ENCODE measurements at regions not wholly inside any gene's neighbourhood (a gene's known extent, or its start where the extent isn't known, plus 50 kb on each side); places are given as distances from the start of the nearest gene placed in this dataset.

DNA sequence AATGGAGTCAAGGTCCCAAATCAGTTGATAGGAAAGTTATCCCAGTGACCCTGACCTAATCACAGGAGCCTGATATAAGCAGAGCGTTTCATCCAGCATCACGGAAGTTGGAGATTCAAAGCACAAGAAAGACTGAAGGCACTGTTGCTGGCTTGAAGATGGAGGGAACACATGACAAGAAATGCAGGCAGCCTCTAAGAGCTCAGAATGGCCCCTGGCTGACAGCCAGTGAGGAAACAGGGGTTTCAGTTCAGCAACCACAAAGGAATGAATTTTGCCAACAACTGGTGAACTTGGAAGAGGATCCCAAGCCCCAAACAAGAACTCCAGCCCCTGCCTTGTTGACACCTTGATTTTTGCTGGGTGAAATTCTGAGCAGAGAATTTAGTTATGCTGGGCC, 778.5 kb downstream of the MAFB start:
- Mint-ChIP-seq H3K27ac (no peak overlapping the region), H3K9me3 (no peaks in the 10 kb centered on the region), H3K4me1 (ENCODE audit: low read depth) (no peaks in the 10 kb centered on the region), H3K4me3 (no peak overlapping the region), H3K36me3 (ENCODE audit: low read depth) (no peaks in the 10 kb centered on the region), H3K27me3 (no peaks in the 10 kb centered on the region)
- no peak for DNase-seq

DNA sequence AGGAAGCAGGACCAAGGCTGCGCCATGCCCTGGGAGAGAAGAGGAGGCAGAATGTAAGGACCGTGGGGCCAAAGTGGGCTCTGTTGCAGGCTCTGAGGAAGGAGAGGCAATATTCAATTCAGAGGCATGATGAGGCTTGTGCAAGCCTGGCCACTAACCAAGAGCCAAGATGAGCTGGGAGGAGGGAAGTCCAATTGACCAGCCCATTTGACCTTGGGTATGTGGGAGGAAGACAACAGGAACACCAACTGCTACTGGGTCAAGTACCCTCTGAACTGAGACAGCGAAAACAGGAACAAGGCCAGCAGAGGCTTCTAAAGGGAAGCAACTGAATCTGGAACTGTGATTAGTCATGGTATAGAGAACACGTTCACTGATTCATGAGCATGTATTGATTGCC, 779.6 kb downstream of the MAFB start:
- Mint-ChIP-seq H3K27me3 (no peaks in the 10 kb centered on the region), H3K4me3 (no peak overlapping the region), H3K36me3 (ENCODE audit: low read depth) (no peaks in the 10 kb centered on the region), H3K4me1 (ENCODE audit: low read depth) (no peaks in the 10 kb centered on the region), H3K27ac (no peak overlapping the region), H3K9me3 (no peaks in the 10 kb centered on the region)
- DNase-seq = no peak

DNA sequence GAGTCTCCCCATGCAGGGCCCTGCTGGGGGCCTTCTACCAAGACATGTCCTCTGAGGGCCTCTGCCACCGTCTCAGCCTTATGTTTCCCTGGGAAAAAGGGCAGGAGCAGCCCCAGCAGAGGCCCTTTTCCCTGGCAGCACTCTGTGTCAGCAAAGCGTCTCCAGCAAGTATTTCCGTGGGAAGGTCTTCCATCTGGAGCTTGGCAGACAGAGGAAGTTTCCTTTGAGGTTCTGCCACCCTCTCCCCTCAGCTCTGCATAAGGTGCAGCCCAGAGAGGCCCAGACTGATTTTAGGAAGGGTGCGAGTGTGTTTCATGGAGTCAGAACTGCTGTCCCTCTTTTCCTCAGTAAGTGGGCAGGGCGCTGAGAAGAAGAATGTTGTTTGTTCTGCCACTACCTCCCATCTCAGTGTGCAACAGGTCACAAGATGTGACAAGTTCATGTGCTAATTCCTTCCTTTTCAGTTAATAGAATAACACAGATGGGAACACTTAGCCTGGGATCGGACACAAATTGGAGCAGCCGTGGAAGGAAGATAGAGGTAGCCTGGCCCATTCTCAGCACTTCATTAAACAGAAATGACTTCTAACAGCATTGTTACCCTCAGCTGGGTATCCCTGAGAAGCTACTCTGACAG, 784.4 kb downstream of the MAFB start:
- Mint-ChIP-seq H3K4me3 (no peak overlapping the region), H3K36me3 (ENCODE audit: low read depth) (no peaks in the 10 kb centered on the region), H3K4me1 (ENCODE audit: low read depth) (no peaks in the 10 kb centered on the region), H3K9me3 (no peaks in the 10 kb centered on the region), H3K27me3 (no peaks in the 10 kb centered on the region), H3K27ac (no peak overlapping the region)
- no peak for DNase-seq

DNA sequence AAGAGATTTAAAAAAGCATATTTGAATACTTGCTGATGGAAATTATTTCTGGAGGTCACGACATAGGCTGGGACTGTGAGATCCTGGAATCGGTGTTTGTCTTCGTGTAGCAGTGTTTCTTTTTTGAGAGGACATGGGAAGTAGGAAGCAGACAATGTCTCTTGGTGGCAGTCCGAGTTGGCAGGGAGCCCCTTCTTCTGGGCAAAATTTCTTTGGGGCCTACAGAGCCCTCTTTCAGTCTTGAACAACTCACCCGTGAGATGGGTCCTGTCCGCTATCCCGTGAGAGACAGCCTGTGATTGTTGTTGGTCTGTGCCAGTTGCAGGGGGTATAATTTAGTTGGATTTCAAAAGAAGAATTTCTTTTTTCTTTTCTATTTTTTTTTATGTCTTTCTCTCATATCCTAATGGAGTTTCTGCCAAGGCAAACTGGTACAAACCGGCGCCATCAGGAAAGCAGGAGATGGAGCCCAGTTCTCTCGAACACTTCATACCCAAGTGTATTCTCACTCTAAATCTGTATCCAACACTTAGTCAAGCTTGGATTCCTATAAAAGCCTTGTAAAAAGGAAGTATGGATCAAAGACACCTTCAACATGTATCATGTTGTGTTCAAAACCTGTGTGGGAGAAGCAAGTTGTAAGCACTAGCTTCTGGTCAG, 785.1 kb downstream of the MAFB start:
- Mint-ChIP-seq H3K9me3 (no peaks in the 10 kb centered on the region), H3K4me3 (no peak overlapping the region), H3K27ac (no peak overlapping the region), H3K4me1 (ENCODE audit: low read depth) (no peaks in the 10 kb centered on the region), H3K27me3 (no peaks in the 10 kb centered on the region), H3K36me3 (ENCODE audit: low read depth) (no peaks in the 10 kb centered on the region)
- no peak for DNase-seq

DNA sequence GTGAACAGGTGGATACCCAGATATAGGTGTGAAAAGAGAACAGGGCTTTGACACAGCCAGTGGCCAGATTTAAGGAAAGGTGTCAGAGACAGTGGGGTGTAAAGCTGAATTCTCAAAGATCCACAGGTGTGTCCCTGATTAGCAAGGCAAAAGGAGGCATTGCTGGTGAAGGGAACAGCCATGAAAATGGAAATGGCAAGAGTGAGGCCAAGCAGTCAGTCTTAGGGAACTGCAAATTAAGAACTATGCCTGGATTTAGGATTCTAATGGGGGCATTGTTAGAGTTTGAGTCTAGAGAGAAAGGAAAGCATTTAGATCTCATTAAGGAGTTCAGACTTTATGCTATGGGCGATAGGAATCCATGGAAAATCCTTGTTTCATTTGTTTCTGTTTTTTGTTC, 789.2 kb downstream of the MAFB start:
- Mint-ChIP-seq H3K9me3 (no peaks in the 10 kb centered on the region), H3K27ac (no peak overlapping the region), H3K27me3 (no peaks in the 10 kb centered on the region), H3K4me1 (ENCODE audit: low read depth) (no peaks in the 10 kb centered on the region), H3K4me3 (no peak overlapping the region), H3K36me3 (ENCODE audit: low read depth) (no peaks in the 10 kb centered on the region)
- no peak for DNase-seq

DNA sequence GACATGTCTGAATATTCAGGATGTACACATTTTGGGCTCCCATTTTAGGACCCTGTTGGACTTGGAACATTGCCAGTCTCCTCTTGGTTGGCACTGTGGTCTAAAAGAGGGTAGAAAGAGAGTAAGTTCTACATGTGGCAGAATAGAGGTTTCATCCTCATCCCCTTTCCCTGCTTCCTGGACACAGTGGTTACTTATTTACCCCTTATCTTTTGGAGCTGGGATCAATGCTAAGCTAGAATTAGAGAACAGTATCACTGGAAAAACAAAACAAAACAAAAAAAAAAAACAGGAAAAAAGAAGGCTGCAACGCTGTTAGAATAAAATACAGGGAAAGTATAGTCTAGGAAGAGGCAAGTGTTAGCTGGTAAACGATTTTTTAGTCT, 790.6 kb downstream of the MAFB start:
- Mint-ChIP-seq H3K36me3 (ENCODE audit: low read depth) (no peaks in the 10 kb centered on the region), H3K4me1 (ENCODE audit: low read depth) (no peaks in the 10 kb centered on the region), H3K4me3 (no peak overlapping the region), H3K9me3 (no peaks in the 10 kb centered on the region), H3K27me3 (no peaks in the 10 kb centered on the region), H3K27ac (no peak overlapping the region)
- DNase-seq = no peak

DNA sequence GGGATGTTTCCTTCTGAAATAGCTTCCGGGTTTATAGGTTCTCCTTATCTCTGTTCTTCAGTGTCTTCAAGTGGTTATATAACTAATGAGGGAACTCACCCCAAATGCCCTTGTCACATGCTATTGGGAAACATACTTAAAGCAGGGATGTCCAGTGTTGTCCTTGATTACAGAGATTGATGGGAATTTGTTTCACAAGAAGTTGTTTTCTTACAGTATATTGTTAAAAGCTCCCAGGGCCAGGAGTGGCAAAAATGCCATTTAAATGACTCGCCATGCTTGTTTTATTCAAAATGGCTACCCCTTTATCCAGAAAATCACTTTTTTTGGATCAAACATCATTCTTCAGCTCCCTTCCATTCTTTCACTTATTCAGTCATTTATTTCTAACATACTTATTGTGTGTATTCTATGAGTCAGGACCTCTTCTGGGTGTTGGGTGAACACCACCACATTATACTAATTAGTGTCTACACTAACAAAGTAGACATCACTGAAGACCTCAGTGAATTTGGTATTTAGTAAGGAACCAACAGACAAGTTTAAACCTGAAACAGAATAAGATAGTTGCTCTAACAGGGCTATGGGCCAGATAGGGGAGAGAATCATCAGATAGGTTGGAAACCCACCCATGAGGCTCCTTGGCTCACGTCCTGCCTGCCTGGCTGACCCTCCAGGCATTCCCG, 791.1 kb downstream of the MAFB start:
- no peak overlapping the region for H3K27ac Mint-ChIP-seq
- DNase-seq = no peak
- no peaks in the 10 kb centered on the region for H3K9me3 Mint-ChIP-seq
- H3K4me3 Mint-ChIP-seq = no peak overlapping the region
- H3K4me1 Mint-ChIP-seq (ENCODE audit: low read depth) = no peaks in the 10 kb centered on the region
- no peaks in the 10 kb centered on the region for H3K36me3 Mint-ChIP-seq (ENCODE audit: low read depth)
- H3K27me3 Mint-ChIP-seq = no peaks in the 10 kb centered on the region

DNA sequence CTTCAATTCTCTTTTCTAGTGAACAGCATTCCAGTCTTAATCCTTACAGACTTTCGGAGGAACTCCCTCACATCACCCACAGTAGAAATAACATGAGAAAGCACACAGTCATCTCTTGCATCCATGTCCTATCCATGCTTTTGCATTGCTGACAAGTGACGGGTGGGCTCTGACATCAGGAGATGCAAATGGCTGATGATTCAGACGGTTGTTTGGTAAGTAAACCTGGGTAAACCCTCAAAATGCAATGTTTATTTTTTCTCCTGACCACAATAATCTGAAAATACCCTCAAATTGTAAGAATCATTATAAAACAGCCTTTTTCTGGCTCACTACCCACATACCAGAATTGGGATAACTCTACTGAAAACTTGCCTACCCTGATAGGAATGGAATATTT, 792.0 kb downstream of the MAFB start:
- no peak overlapping the region for H3K4me3 Mint-ChIP-seq
- no peaks in the 10 kb centered on the region for H3K36me3 Mint-ChIP-seq (ENCODE audit: low read depth)
- no peaks in the 10 kb centered on the region for H3K4me1 Mint-ChIP-seq (ENCODE audit: low read depth)
- peaks cover 2% of the 10 kb centered on the region for H3K27me3 Mint-ChIP-seq
- no peak for DNase-seq
- peaks cover under 1% of the 10 kb centered on the region for H3K9me3 Mint-ChIP-seq
- no peak overlapping the region for H3K27ac Mint-ChIP-seq

DNA sequence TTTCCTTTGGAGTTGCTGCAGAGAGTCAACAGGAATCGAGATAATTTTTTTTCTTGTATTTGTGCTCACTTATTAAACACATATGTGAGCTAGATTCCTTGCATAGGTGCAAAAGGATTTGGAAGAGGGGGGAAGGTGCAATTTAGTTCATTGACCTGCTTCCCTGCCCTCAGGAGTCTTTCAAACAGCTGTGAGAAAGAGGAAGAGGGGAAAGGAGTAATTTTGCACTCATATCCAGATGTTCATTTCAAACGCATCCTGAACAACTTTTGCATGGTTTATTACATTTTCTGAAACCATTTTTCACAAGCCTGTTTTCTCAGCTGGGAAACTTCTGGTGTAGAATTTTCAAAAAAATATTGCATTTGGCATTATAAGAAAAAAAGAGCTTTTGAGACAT, 795.0 kb downstream of the MAFB start:
- Mint-ChIP-seq H3K4me3 (no peak overlapping the region), H3K9me3 (peaks cover 3% of the 10 kb centered on the region), H3K27ac (no peak overlapping the region), H3K4me1 (ENCODE audit: low read depth) (no peaks in the 10 kb centered on the region), H3K36me3 (ENCODE audit: low read depth) (no peaks in the 10 kb centered on the region), H3K27me3 (peaks cover 2% of the 10 kb centered on the region)
- DNase-seq = no peak

DNA sequence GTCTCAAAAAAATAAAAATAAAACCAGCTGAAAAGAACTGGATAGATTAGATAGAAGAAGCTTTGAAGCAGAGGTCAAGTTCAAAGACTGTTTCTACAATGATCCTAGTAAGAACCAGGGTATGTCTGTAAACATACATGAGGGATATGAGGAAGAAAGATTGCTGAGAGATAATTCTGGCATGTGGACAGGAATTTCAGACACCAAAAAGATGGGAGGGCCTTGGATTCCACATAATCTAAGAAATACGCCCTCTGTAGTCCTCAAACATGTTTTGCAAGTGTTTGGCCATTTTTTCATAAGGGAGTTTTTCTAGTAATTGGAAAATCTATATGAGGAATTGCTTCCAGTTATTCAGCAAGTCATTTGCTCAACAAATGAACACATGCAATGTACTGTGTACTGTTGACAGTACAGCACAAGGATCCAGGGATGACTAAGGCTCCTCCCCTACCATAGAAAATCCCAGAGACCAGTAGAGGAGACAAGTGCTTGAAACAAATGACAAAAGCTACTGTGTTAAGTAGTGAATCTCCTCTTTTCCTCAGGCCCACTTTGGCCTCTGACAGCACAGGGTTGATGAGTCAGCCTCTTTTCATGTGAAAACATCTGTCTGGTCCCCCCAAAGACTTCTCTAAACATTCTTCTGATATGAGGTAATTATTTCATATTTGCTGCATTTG, 795.9 kb downstream of the MAFB start:
- no peak overlapping the region for H3K27ac Mint-ChIP-seq
- DNase-seq = no peak
- peaks cover 3% of the 10 kb centered on the region for H3K9me3 Mint-ChIP-seq
- H3K4me1 Mint-ChIP-seq (ENCODE audit: low read depth) = no peaks in the 10 kb centered on the region
- H3K36me3 Mint-ChIP-seq (ENCODE audit: low read depth) = no peaks in the 10 kb centered on the region
- peaks cover 2% of the 10 kb centered on the region for H3K27me3 Mint-ChIP-seq
- H3K4me3 Mint-ChIP-seq = no peak overlapping the region

DNA sequence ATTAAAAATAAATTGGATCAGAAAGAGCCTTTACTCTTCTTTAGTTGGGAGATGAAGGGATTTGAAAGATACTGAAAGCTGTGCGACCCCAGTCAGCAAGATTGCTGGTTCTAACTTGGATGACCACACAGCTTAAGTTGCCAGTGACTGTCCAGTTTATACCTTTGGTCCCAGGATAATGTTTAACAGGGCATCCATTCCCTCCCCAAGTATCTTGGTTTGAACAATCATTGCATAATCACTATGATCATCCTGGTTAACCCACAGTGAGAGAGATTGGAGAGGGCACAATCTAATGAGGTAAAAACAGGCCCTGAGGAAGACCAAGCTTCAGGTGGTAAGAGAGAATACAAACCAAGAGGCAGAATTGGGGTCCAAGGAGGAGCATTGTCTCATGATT, 798.3 kb downstream of the MAFB start:
- Mint-ChIP-seq H3K4me3 (no peak overlapping the region), H3K27ac (no peak overlapping the region), H3K9me3 (peaks cover 3% of the 10 kb centered on the region), H3K36me3 (ENCODE audit: low read depth) (no peaks in the 10 kb centered on the region), H3K4me1 (ENCODE audit: low read depth) (no peaks in the 10 kb centered on the region), H3K27me3 (peaks cover 2% of the 10 kb centered on the region)
- DNase-seq = no peak

DNA sequence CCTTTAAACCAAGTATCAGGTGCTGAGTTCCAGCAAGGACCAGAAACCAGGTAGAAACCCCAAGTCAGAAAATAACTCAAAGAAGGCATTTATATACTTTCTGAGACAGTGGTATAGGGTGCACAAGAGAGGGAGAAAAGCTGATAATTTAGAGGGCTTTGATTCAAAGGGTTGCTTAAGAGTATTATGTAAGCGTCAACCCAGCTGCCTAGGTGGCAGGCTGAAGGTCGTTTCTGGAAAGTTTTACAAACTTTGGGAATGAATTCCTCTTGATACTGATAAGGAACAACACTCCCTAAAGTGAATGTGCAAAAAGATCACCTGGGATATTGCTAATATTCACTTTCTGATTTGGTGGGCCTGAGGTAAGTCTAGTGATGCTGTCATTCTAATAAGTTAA, 800.7 kb downstream of the MAFB start:
- no peaks in the 10 kb centered on the region for H3K36me3 Mint-ChIP-seq (ENCODE audit: low read depth)
- no peak overlapping the region for H3K27ac Mint-ChIP-seq
- peaks cover 3% of the 10 kb centered on the region for H3K9me3 Mint-ChIP-seq
- no peaks in the 10 kb centered on the region for H3K4me1 Mint-ChIP-seq (ENCODE audit: low read depth)
- H3K4me3 Mint-ChIP-seq = no peak overlapping the region
- no peak for DNase-seq
- H3K27me3 Mint-ChIP-seq = peaks cover 2% of the 10 kb centered on the region

DNA sequence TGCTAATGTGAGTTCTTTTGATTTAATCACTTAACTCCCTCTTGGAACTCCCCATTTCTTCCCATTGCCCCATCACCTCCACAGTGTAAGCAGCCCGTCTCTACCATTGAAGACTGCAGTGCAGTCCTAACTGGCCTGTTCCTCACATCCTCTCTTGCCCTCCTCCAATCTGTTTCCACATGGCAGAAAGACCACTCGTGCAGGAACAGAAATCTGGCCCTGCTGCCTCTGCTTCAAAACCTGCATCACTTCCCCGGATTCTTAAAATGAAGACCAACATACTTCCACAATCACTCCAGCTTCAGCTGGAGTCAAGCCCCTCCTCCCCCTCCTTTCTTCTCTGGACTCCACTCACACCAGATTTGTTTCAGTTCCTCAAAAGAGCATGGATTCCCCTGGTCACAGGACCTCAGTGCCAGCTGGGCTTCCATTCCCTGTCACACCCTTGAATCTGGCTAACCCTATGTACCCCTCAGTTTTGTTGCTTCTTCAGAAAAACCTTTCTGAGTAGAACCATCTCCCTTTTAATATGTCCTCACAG, 802.3 kb downstream of the MAFB start:
- no peak overlapping the region for H3K27ac Mint-ChIP-seq
- DNase-seq = no peak
- no peaks in the 10 kb centered on the region for H3K36me3 Mint-ChIP-seq (ENCODE audit: low read depth)
- no peaks in the 10 kb centered on the region for H3K4me1 Mint-ChIP-seq (ENCODE audit: low read depth)
- peaks cover 3% of the 10 kb centered on the region for H3K9me3 Mint-ChIP-seq
- no peaks in the 10 kb centered on the region for H3K27me3 Mint-ChIP-seq
- H3K4me3 Mint-ChIP-seq = no peak overlapping the region

DNA sequence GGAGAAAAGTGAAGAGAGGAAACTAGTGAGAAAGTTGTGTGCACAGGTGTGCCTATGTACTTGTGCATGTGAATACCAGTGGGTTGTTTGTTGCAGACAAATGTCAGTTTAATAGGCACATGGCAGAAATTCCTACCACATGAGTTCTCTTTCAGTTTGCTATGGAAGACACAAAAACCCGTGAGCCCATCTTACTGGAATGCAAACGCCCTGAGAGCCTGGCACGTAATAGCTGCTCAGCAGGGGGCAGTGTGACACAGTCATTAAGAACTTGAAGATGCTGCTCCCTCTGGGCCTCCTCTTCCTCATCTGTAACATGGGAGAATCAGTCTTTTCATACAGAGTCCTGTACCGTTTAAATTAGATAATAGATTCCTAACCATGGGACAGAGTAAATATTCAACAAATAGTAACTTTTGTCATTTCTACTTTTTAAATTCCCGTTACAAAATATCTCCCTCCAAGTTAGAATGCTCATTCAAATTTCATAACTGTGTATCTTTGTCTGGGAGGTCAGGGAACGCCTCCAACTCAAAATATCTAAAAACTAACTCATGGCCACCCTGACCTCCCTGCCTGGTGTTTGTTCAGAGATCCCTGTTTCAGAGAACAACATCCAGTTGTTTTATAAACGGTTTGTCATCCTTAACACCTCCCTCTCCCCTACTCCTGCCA, 802.9 kb downstream of the MAFB start:
- Mint-ChIP-seq H3K9me3 (peaks cover 7% of the 10 kb centered on the region), H3K27ac (no peak overlapping the region), H3K4me1 (ENCODE audit: low read depth) (no peaks in the 10 kb centered on the region), H3K36me3 (ENCODE audit: low read depth) (no peaks in the 10 kb centered on the region), H3K4me3 (no peak overlapping the region), H3K27me3 (no peaks in the 10 kb centered on the region)
- no peak for DNase-seq
